ENCODE measurements at regions not wholly inside any gene's neighbourhood (a gene's known extent, or its start where the extent isn't known, plus 50 kb on each side); places are given as distances from the start of the nearest gene placed in this dataset.

DNA sequence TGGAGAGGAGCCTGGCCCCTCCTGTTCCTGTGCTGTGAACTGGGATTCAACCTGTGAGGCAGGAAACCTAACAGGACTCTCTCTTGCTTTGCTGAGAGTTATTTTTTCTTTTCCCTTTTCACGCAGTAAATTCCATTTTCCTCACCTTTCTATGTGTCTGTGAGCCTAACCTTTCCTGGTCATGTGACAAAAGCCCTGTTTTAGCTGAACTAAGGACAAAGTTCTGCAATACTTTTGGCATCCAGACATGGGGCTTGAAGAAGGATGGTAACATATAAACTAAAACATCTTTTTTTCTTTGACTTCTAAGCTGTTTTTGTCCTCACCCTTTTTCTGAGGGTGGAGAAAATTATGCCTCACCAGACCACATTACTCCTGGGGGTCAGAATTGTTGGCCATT, 368.5 kb downstream of the HTR1B start:
- TF ChIP-seq CTCF (IDR thresholded peaks at IDR 0.05 in 4 of 5, conservative IDR thresholded peaks at IDR 0.05 in 1 of 5) (no peak), POLR2A (IDR thresholded peaks at IDR 0.05) (no peak)

Data from gastrocnemius medialis (tissue), 4 donors.